OCI-LY7 (cell line): ENCODE measurements at regions not wholly inside any gene's neighbourhood (a gene's known extent, or its start where the extent isn't known, plus 50 kb on each side); places are given as distances from the start of the nearest gene placed in this dataset.

Source experiments
- BruUV-seq: library from RNA; stranded (reverse); fragments of 400-500 nt; replicated peaks from 2 replicates; lab custom pipeline; 2021; lab: Mats Ljungman, UMichigan
- CTCF ChIA-PET: fragments of 300-600 bp; sonication (Branson Sonifier 250); formaldehyde crosslinking; loops from one replicate; lab custom pipeline; 2022; ENCODE audit warnings: antibody characterized with exemption; ENCODE audit not compliant: unreplicated experiment; lab: Charles Lee
- POLR2A ChIA-PET: fragments of 300-600 bp; sonication (Branson Sonifier 250); formaldehyde crosslinking; loops from one replicate; lab custom pipeline; 2022; ENCODE audit warnings: antibody characterized with exemption; lab: Charles Lee
- DNase-seq: peaks from one replicate; pipeline ENCODE4 v3.0.0-alpha.2; 2015; ENCODE audit warnings: low spot score
- H2AFZ ChIP-seq: fragments of 200-600 bp; sonication (generic), shearing (Covaris generic); 2 replicates; pipeline ENCODE4 v1.6.1; 2014; ENCODE audit warnings: mild to moderate bottlenecking, antibody characterized with exemption, low read length, moderate library complexity
- H3K27ac ChIP-seq: fragments of 200-600 bp; sonication (generic); 2 replicates; pipeline ENCODE4 v1.5.1; 2014; ENCODE audit warnings: mixed run types, low read depth, mild to moderate bottlenecking, moderate library complexity, low read length, inconsistent platforms; ENCODE audit not compliant: poor library complexity, severe bottlenecking
- H3K36me3 ChIP-seq: fragments of 200-600 bp; sonication (generic); 2 replicates; pipeline ENCODE4 v1.6.1; 2014; ENCODE audit warnings: mild to moderate bottlenecking, antibody characterized with exemption, low read length, moderate library complexity, mixed read lengths; ENCODE audit not compliant: insufficient read depth
- H3K4me1 ChIP-seq: fragments of 200-600 bp; sonication (generic); 2 replicates; pipeline ENCODE4 v1.5.1; 2014; ENCODE audit warnings: mild to moderate bottlenecking, low read length; ENCODE audit not compliant: insufficient read depth, poor library complexity, severe bottlenecking
- H3K4me2 ChIP-seq: fragments of 200-600 bp; sonication (generic); 2 replicates; pipeline ENCODE4 v1.6.1; 2014; ENCODE audit warnings: mild to moderate bottlenecking, low read length
- H3K4me3 ChIP-seq: fragments of 200-600 bp; sonication (generic); 2 replicates; pipeline ENCODE4 v1.5.1; 2014; ENCODE audit warnings: mild to moderate bottlenecking, low read depth, low read length; ENCODE audit not compliant: poor library complexity, severe bottlenecking
- H3K79me2 ChIP-seq: fragments of 200-600 bp; sonication (generic); 2 replicates; pipeline ENCODE4 v1.6.1; 2016; ENCODE audit warnings: low read depth, mild to moderate bottlenecking, low read length, moderate library complexity, mixed read lengths; ENCODE audit not compliant: insufficient read depth
- H3K9me2 ChIP-seq: fragments of 200-600 bp; sonication (generic); 2 replicates; pipeline ENCODE4 v1.6.1; 2016; ENCODE audit warnings: mild to moderate bottlenecking, low read length, mixed read lengths; ENCODE audit not compliant: insufficient read depth
- H3K9me3 ChIP-seq: fragments of 200-600 bp; sonication (generic); 2 replicates; pipeline ENCODE4 v1.6.1; 2014; ENCODE audit warnings: mild to moderate bottlenecking, mixed run types, low read length, mixed read lengths
- H4K20me1 ChIP-seq: fragments of 200-600 bp; sonication (generic); 2 replicates; pipeline ENCODE4 v1.6.1; 2014; ENCODE audit warnings: mild to moderate bottlenecking, antibody characterized with exemption, low read length, moderate library complexity, mixed read lengths; ENCODE audit not compliant: insufficient read depth
- EZH2phosphoT487 ChIP-seq: fragments of 200-600 bp; sonication (generic); IDR thresholded peaks from 2 replicates; pipeline ENCODE4 v1.6.1; 2018; ENCODE audit warnings: low read depth, borderline replicate concordance, mild to moderate bottlenecking, mixed run types, antibody characterized with exemption, low read length, moderate library complexity, mixed read lengths
- intact Hi-C: fragments of 100-400 bp; cut with micrococcal nuclease; formaldehyde crosslinking; loops from one replicate; pipeline ENCODE4 v1.10.0; 2022; ENCODE audit not compliant: unreplicated experiment
- TF ChIP-seq, protein P1 (sequence below): fragments of 200-600 bp; sonication (generic); conservative IDR thresholded peaks from 2 replicates; pipeline ENCODE4 v1.5.1; 2014; ENCODE audit warnings: mild to moderate bottlenecking, antibody characterized with exemption, low read length, moderate library complexity, mixed read lengths

DNA sequence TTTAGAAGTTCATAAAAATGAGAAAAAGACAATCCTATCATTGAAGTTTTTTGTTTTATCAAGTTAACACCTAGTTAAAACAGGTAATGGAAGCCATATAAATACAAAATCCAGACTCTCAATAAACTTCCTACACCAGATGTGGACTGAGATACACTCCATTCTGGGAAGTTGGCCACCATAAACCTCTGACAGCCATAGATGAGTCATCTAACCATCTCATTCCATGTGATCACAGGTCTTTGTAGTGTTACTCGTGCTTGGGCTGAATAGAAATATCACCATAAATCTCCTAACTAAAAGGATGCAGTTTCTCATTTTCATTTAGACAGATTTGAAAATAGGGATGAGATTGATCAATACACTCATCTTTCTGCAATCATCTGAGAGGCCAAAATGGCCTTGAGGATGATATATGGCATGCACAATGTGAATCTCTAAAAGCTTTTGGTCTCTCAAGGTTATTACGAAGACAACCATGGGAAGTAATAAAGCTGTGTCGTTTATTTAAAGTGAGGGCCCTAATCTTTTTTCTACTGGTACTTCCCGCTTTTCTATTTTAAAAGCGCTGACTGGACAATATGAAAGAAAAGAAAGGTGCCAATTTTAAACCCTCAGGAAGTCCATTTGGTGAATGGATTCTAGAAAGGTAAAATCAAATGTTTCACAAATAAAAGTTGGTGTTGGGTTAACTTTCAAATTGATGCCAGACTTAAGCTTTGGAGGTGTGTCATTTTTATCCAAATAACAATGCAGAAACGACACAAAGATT, 155.5 kb downstream of the POLR2M start:
- no peaks in the 10 kb centered on the region for H3K9me3 ChIP-seq
- POLR2A ChIA-PET, result no interaction called here
- no peaks in the 10 kb centered on the region for H3K4me1 ChIP-seq
- no peak overlapping the region for H2AFZ ChIP-seq
- DNase-seq, result no peak
- CTCF ChIA-PET, result no interaction called here
- no peaks in the 10 kb centered on the region for H3K9me2 ChIP-seq
- no peak overlapping the region for H3K27ac ChIP-seq
- H3K36me3 ChIP-seq, result no peaks in the 10 kb centered on the region
- intact Hi-C loops, result loop anchor here (5.0 to 10.0 kb wide), 2 partner anchors 117 to 300 kb away; no protein-coding TSS in a partner anchor
- H3K4me2 ChIP-seq, result no peak overlapping the region
- H3K79me2 ChIP-seq, result no peaks in the 10 kb centered on the region
- no peak for TF ChIP-seq EZH2phosphoT487
- TF ChIP-seq, protein P1, sequence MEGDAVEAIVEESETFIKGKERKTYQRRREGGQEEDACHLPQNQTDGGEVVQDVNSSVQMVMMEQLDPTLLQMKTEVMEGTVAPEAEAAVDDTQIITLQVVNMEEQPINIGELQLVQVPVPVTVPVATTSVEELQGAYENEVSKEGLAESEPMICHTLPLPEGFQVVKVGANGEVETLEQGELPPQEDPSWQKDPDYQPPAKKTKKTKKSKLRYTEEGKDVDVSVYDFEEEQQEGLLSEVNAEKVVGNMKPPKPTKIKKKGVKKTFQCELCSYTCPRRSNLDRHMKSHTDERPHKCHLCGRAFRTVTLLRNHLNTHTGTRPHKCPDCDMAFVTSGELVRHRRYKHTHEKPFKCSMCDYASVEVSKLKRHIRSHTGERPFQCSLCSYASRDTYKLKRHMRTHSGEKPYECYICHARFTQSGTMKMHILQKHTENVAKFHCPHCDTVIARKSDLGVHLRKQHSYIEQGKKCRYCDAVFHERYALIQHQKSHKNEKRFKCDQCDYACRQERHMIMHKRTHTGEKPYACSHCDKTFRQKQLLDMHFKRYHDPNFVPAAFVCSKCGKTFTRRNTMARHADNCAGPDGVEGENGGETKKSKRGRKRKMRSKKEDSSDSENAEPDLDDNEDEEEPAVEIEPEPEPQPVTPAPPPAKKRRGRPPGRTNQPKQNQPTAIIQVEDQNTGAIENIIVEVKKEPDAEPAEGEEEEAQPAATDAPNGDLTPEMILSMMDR, result no peak
- no peaks in the 10 kb centered on the region for H4K20me1 ChIP-seq
- no TSS peak for BruUV-seq
- H3K4me3 ChIP-seq, result no peak overlapping the region

DNA sequence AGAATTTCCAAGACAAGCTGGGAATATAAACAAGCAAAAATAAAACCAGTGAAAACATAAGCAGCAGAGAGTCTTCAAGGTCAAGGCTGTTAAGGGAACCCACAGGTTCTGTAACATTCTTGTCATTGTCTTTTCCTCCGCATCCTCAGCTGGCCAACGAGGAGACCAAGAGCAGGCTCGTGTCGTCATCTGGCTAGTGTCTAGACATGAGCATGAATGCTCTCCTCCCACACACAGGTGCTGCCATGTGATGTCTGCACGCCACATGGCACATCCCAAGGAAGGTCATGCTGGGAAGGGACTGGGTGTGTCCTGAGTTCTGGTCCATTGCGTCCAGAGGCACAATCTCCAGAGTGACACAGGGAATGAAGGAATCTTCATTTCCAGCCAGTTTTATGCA, 156.2 kb downstream of the POLR2M start:
- POLR2A ChIA-PET, result no interaction called here
- TF ChIP-seq EZH2phosphoT487, result no peak
- TF ChIP-seq, protein P1, result no peak
- intact Hi-C loops, result loop anchor here (5.0 to 10.0 kb wide), 2 partner anchors 118 to 300 kb away; no protein-coding TSS in a partner anchor
- H3K36me3 ChIP-seq, result no peaks in the 10 kb centered on the region
- no peaks in the 10 kb centered on the region for H3K79me2 ChIP-seq
- H3K9me2 ChIP-seq, result no peaks in the 10 kb centered on the region
- H4K20me1 ChIP-seq, result no peaks in the 10 kb centered on the region
- no TSS peak for BruUV-seq
- no peak overlapping the region for H3K27ac ChIP-seq
- CTCF ChIA-PET, result no interaction called here
- DNase-seq, result no peak
- no peak overlapping the region for H3K4me2 ChIP-seq
- H3K4me3 ChIP-seq, result no peak overlapping the region
- no peak overlapping the region for H2AFZ ChIP-seq
- H3K9me3 ChIP-seq, result no peaks in the 10 kb centered on the region
- no peaks in the 10 kb centered on the region for H3K4me1 ChIP-seq

DNA sequence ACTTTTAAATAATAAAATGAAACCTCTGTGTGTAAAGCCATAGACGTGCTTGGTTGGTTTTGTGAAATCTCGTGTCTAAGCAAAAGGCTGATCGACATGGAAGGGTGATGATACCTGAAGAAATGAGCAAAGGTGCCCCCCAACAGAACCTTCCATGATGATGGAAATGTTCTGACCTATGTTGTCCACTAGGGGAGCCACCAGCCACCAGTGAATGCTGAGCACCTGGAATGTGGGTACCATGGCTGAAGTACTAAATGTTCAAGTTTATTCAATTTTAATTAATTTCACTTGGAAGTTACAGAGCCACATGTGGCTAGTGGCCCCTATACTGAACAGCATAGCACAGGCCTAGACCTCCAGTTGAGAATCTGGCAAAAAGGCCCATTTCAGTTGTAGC, 158.8 kb downstream of the POLR2M start:
- no peak for TF ChIP-seq EZH2phosphoT487
- TF ChIP-seq, protein P1, result peak; percentile 70
- DNase-seq, result peak; percentile 7
- intact Hi-C loops, result loop anchor here (10.0 kb wide), 1 partner anchor 120 kb away; no protein-coding TSS in a partner anchor
- Histone ChIP-seq H3K27ac (no peak overlapping the region), H3K9me3 (no peaks in the 10 kb centered on the region), H3K79me2 (no peaks in the 10 kb centered on the region), H2AFZ (no peak overlapping the region), H3K36me3 (no peaks in the 10 kb centered on the region), H3K9me2 (no peaks in the 10 kb centered on the region), H3K4me3 (no peak overlapping the region), H3K4me1 (no peaks in the 10 kb centered on the region), H4K20me1 (no peaks in the 10 kb centered on the region), H3K4me2 (no peak overlapping the region)
- ChIA-PET CTCF (no interaction called here), POLR2A (no interaction called here)
- no TSS peak for BruUV-seq
